ENCODE measurements at regions not wholly inside any gene's neighbourhood (a gene's known extent, or its start where the extent isn't known, plus 50 kb on each side); places are given as distances from the start of the nearest gene placed in this dataset.

DNA sequence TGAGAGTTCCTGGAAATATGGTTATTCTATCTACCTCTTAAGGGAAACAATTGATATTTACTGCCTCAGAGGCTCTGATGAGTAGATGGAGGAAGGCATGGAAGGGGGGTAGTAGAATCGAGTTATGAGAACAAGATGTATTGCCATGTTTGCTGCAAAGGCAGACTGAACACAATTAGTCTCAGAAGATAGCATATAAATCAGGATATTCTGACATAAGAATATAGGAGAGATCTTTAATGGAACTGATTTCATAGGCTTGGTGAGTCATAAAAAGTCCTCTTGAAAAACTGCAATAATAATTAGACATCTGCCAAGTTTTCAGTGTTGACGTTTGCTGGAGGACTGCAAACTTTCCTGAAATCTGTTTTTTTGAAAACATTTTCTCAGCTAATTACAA is 636.1 kb downstream of the TMTC2 start:
- DNase-seq (ENCODE audit: low spot score), result no peak
- TF ChIP-seq, protein P1, sequence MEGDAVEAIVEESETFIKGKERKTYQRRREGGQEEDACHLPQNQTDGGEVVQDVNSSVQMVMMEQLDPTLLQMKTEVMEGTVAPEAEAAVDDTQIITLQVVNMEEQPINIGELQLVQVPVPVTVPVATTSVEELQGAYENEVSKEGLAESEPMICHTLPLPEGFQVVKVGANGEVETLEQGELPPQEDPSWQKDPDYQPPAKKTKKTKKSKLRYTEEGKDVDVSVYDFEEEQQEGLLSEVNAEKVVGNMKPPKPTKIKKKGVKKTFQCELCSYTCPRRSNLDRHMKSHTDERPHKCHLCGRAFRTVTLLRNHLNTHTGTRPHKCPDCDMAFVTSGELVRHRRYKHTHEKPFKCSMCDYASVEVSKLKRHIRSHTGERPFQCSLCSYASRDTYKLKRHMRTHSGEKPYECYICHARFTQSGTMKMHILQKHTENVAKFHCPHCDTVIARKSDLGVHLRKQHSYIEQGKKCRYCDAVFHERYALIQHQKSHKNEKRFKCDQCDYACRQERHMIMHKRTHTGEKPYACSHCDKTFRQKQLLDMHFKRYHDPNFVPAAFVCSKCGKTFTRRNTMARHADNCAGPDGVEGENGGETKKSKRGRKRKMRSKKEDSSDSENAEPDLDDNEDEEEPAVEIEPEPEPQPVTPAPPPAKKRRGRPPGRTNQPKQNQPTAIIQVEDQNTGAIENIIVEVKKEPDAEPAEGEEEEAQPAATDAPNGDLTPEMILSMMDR (IDR thresholded peaks at IDR 0.05; ENCODE audit: borderline replicate concordance, control extremely low read depth, extremely low read depth, insufficient read depth, missing control alignments), result no peak
- in situ Hi-C loops (cut with MboI; ENCODE audit: low sequenced_read_pairs, unreplicated experiment), result no loop called here

DNA sequence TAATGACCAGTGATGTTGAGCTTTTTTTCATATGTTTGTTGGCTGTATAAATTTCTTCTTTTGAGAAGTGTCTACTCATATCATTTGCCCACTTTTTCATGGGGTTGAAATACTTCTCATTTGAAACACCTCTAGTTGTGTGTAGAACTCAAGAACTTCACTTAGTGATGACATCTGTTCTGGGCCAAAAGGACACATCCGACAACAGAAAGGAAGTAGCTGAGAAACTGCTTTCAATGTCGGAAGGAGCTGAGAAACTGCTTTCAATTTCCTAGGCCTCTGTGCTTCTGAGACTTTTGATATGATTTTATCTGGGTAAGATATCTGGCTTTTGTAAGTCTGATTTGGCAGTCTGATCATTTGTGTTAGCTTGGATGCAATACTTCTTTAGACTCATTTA is 635.3 kb downstream of the TMTC2 start:
- in situ Hi-C loops (cut with MboI; ENCODE audit: low sequenced_read_pairs, unreplicated experiment), result no loop called here
- TF ChIP-seq, protein P1 (IDR thresholded peaks at IDR 0.05; ENCODE audit: borderline replicate concordance, control extremely low read depth, extremely low read depth, insufficient read depth, missing control alignments), result no peak
- no peak for DNase-seq (ENCODE audit: low spot score)

DNA sequence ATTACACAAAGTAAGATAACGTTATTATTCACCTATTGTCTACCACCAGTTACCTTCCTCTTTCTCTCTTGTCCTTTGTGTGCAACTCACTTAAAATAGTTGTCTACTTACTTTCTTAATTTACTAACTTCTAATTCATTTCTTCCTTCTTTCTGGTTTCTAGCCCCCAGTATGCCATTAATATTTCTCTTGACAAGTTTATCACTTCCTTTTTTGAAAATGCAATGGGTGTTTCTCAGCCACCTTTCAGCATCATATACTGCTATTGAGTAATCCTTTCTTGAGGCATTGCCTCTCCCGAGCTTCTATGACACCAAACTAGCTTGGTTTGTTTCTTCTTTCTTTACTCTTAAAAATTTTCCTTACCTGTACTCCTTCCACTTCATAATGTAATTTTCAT is 633.6 kb downstream of the TMTC2 start:
- DNase-seq (ENCODE audit: low spot score), result no peak
- in situ Hi-C loops (cut with MboI; ENCODE audit: low sequenced_read_pairs, unreplicated experiment), result no loop called here
- TF ChIP-seq, protein P1 (IDR thresholded peaks at IDR 0.05; ENCODE audit: borderline replicate concordance, control extremely low read depth, extremely low read depth, insufficient read depth, missing control alignments), result no peak

DNA sequence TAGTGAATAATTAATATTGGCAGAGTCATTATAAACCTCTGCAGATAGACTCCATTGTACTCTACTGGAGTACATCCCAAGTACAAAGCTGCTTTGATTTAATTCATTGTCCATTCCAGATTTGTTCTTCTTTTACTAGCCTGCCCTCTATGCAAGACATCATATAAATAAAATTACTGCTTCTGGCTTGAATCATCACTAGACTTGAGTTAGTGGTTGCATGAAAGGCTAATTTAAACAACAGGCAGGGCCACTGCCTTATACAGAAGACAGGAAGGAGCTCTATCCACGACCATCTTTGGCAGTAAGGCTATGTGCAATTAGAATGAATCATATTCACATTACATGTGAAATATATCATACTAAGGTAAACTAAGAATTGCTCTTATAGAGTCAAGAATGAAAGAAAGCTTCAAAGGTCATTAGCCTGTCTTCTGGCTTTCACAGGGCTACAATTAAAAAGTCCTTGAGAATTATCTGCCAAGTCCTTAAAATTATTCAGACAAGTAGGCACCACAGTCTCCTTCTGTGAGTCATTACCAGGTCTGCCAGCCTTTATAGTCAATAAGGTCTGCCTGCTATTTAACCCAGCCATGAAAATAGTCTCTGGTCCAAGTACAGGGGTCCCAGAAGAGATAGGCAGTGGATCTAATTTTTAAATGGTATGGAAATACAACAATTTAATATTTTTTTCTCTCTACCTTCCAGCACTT is 631.8 kb downstream of the TMTC2 start:
- TF ChIP-seq, protein P1 (IDR thresholded peaks at IDR 0.05; ENCODE audit: borderline replicate concordance, control extremely low read depth, extremely low read depth, insufficient read depth, missing control alignments), result no peak
- in situ Hi-C loops (cut with MboI; ENCODE audit: low sequenced_read_pairs, unreplicated experiment), result no loop called here
- DNase-seq (ENCODE audit: low spot score), result no peak

DNA sequence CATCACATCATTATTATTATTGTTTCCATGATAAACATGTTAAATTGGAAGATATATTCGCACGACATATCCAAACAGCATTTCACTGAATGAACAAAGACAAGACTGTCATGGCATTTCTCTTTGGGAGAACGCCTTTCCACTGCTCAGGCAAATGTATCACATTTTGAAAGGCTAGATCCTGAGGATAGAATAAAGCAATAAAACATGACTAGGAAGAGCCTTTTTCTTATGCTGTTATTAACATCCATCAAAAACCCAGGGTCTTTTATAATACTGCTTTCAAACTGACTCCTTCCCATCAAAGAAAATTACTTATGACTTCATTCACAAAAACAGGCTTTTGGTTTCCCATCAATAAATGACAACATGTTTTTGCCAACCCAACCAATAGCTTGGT is 630.9 kb downstream of the TMTC2 start:
- TF ChIP-seq, protein P1 (IDR thresholded peaks at IDR 0.05; ENCODE audit: borderline replicate concordance, control extremely low read depth, extremely low read depth, insufficient read depth, missing control alignments), result no peak
- in situ Hi-C loops (cut with MboI; ENCODE audit: low sequenced_read_pairs, unreplicated experiment), result no loop called here
- no peak for DNase-seq (ENCODE audit: low spot score)

DNA sequence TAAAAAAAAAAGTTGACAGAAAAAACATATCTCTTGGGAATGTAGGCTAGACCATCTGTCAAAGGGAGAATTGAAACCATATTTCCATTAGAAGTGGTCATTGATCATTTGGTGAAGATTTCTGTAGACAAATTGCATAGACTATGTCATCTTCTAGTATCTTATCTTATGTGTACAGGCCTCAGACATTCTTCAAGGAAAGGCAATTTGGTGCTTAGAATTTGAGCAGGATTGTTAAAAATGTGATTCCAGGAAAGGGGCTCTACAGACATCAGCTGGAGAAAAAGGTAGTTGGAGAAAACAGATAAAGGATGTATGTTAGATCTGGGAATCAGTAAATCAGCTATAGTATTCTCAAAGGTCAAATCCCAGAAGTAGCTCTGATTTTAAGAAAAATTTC is 627.1 kb downstream of the TMTC2 start:
- DNase-seq (ENCODE audit: low spot score), result no peak
- in situ Hi-C loops (cut with MboI; ENCODE audit: low sequenced_read_pairs, unreplicated experiment), result no loop called here

More for the DNA sequence above, 627.1 kb downstream of the TMTC2 start:
- TF ChIP-seq, protein P1 (IDR thresholded peaks at IDR 0.05; ENCODE audit: borderline replicate concordance, control extremely low read depth, extremely low read depth, insufficient read depth, missing control alignments), result no peak
